Activated CD8-positive, alpha-beta memory T cell treated with anti-CD3 and anti-CD28 coated beads, Interleukin-2, amount 50 U/mL, for 48 hours (primary cell): ENCODE measurements at regions not wholly inside any gene's neighbourhood (a gene's known extent, or its start where the extent isn't known, plus 50 kb on each side); places are given as distances from the start of the nearest gene placed in this dataset.
A peak's percentile ranks its signal among the peaks of the same experiment; 100 is the strongest.

Experiments
- DNase-seq: peaks from one replicate; pipeline ENCODE4 v3.0.0-alpha.2; 2020

DNA sequence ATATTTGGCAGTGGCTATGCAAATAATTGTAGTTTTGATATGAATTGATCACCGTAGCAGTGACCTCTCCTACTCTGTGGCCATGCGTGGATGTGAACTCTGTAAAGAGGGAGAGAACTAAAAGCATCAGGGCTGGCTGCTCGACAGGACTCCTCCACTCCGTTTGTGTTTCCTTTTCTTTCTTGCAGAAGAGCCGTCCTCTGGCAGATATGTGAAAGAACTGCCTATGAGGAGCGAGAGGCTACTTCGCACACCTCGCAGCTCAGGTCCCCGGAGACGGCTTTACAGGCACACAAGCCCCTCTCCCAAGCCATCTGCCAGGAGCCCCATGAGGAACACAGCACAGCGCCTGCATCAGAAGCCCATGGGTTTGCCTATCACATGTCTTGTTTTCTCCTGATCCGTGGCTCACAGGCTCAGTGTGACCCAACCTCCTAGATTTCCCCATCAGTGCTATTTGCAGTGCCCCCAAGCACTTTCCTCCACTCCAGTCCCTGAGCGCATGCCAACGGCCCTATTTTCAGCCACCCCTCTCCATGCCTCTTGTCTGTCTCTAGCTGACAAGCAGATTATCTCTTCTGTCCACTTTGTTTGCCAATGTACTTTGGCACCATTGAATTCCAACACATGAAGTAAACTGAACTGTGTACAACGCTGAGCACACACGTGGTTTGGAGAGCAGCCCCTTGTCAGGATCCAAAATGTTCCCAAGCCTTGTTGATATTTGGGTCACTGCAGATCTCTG lies 164.3 kb upstream of the AKR1E2 start:
- DNase-seq: no peak

DNA sequence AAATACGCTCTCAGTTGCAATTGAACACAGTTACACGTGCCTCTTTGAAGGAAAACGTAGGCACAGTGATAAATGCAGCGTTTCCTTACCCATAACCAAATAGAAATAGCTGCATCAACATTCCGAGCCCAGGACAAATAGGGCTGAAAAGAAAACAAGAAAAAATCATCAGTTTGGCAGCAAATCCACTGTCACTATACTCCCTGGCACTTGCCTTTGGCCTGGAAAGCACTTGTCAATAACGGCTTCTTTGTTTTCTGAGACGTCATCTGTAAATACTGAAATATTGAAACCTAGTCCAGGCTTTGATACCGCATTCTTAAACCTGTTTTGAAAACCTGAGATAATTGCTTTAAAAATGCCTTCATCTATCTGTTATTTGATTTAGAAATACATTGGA lies 167.2 kb upstream of the AKR1E2 start:
- no peak for DNase-seq

DNA sequence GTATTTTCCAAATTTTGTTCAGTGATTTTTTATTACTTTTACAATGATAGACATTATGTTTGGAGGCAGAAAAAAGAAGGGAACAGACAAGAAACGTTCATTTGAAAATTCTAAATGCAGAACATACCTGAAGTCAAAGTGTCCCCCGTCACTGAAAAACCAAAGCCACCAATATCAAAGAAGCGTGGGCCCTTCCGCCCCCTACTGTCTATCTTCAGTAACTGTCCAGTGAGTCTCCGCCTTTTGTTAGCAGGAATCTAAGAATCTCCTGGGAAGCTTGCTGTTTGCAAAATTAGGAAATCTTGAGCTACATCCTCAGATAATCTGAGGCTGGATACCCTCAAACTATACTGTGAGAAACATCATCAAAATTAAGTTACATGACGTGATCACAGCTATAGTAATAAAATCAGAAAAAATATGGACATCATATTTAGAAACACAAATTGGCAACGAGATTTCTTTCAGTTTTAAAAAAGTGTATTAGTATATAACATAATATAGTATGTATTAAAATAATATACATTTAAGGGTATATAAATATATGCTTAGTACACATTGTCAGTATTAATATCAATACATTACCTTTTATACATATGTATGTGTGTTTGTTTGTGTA lies 169.3 kb upstream of the AKR1E2 start:
- no peak for DNase-seq

DNA sequence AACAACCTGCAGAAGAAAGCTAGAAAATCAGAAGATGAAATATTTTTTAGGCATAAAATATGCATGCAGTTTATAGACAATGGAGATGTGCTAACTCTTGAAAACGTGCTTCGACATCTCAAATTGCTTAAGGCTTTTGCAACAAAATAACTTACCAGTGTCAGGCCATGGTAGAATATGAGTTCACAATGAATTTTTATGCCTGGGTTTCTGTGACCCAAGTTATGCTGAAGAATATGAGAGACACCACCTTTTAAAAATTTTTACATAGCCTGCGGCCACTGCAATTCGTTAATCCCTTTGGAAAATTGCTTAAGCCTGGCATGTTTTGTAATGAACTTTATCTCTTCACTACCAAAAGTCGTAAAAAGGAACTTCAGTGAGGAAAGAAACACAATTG lies 170.1 kb upstream of the AKR1E2 start:
- DNase-seq: no peak

DNA sequence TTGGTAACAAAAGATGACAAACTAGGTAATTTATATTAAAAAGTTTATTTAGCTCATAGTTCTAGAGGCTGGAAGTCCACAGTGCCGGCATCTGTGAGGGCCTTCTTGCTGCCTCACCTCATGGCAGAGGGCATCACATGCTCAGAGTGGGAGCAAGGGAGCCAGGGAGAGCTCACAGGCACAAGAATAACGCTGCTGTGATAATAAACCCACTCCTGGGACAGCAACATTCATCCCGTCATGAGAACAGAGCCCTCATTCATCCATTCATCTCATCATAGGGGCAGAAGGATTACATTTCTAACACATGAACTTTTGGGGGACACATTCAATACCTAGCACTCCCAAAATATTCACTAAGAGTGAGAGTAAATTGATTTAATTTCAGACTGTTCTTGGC lies 170.6 kb upstream of the AKR1E2 start:
- no peak for DNase-seq

DNA sequence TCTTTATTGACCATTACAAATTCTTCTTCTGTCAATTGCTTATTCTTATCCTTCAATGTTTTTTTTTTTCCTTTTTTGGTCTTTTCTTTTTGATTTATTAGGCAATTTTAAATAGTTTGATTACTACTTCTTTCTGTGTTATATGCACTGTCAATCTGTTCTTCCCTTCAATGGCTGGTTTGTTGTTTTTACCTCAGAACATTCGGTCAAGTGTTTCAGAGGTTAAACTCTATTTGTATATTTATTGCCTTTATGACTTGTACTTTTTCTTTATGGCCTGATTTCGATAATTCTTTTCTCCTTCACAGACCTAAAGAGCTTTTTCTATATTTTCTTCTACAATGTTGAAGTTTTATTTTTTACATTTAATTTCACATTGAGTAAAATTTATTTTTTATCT lies 171.5 kb upstream of the AKR1E2 start:
- no peak for DNase-seq

DNA sequence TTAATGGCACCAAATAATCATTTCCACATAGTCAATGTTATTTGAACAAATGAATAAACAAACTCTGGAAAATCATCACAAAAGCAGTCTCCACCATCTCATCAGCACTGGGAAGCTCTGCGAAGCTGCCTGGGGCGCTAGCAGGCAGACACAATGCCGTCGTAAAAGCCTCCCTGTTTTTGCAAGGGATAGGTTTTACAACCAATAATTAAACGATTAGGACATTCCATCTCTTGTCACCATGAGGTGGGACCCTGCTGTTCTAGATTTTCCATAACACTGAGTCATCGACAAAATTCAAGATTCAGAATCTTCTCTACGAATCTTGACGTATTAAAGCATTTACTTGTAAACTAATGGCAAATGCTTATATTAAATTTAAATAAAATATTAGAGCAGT lies 172.8 kb upstream of the AKR1E2 start:
- DNase-seq: no peak

DNA sequence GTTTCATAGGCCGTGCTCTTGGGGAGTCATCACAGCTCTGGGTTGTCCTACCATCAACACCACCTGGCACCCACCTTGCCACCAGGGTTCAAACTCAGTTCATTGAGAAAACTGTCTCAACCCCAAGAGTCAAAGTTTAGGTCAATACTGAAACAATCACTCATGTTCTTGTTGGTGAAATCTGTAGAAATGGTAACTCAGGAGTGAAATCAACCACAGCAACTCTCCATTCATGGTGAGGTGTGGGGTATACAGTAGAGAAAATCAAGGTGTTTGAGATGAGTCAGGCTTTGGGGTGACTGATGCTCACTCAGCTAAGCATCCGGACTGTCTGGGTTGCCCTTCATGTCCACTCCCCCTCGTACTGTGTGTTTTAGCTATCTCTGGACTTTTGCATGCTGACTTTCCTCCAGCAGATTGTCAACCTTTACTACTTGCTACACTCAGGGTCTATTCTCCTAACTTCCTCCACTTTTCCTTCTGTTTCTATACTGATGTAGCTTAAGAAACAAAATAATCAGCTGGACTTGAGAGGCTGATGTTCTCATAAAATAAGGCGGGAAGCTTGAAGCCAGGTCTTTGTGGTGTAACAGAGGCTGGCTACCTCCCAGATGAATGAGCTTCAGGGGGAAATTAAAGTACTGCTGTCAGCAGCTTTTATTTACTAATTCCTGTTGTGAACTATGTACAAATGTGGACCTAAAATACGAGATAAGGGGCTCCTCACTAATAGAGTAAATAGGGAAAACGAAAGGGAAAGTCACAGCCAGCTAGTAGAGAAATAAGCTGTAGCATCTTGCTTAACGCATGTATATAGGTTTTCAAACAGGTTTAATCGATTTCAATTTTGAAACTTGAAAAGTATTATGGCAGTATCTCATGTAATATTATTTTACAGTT lies 173.6 kb upstream of the AKR1E2 start:
- peak; percentile 63 for DNase-seq

DNA sequence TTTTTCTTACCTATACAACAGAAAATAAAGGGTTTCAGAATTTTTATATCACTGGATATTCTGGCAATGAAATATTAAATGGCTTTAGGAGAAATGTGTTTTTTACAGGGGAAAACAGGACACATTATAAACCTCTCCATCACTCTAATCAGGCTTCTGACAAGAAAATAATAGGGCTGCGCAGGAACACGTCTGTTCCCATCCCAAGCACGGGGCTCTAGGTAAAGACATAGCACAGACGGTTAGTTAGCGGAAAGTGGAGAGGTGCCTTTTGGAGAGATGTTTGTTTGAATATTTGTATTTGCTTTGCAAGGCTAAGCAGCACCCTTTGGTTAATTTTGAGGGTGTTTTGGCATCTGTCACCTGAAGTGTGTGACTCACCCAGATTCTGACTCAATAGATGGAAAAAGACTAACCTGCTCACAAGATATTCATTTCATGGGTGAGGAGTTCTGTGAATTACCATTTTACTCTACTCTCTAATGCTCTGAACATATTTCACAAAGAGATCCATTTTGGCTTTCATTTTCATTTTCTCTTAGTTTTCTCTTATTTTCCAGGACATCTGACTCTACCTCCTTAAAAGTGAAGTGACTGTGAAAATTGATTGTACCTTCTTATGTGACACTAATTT lies 174.5 kb upstream of the AKR1E2 start:
- DNase-seq: no peak

DNA sequence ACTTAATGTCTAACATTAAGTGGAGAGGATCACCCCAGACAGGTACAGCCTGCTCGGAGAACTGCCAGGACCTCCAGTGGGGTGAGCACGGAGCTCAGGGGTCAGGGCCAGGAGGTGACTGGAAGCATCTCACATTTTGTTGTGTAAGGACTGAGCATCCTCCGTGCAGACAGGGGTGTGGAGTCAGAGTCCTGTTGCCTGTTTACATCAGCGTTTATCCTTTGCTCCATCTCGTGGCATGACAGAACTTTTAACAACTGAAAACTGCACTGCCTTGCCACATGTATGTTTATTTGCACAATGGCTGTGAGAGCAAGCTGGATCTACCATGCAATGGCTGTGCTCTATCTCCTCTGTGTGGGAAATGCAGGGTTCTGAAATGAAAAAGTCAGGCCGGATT lies 175.4 kb upstream of the AKR1E2 start:
- DNase-seq: no peak

DNA sequence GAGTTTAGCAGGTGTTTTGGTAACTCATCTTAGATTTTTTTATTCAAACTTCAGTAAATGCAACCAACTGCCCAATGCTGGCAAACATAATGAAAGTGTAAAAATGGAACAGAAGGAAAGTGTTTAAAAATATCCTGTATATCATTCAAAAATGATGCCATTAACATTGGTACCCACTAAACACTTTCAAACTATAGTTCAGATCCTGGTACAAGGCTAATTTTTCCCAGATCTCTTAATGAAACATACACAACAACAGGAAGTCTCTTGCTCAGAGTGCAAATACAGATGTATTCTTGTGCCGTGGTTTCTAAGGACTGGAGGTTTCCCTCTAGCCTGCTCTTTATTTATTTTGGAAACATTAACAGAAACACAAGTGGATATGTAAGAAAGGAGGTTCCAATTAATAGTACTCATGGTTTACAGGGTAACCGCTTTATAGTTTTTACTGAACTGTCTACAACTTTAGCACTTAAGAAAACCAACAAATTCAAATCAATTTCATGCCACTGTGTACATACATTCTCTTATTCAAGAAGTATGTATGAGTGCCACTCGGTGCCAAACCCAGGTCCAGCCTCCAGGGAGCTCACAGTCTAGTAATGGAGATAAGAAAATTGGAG lies 176.0 kb upstream of the AKR1E2 start:
- DNase-seq: no peak

DNA sequence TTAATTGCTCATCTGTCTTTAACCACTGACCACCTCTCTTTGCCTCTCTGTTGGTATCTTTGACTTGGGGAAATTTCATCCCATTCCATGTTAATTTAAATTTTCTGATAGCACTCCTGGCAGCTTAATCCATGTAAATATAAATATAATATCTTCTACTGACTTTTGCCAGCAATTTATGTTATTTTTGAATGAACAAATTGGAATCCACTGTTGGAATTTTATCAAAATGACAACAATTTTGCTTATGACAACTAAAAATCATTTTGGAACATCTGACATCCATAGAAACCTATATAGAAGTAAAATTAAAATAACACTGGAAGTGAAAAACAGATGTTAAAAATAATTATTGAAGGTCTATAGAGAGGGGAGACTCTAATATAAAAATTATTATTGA lies 176.5 kb upstream of the AKR1E2 start:
- DNase-seq: no peak

DNA sequence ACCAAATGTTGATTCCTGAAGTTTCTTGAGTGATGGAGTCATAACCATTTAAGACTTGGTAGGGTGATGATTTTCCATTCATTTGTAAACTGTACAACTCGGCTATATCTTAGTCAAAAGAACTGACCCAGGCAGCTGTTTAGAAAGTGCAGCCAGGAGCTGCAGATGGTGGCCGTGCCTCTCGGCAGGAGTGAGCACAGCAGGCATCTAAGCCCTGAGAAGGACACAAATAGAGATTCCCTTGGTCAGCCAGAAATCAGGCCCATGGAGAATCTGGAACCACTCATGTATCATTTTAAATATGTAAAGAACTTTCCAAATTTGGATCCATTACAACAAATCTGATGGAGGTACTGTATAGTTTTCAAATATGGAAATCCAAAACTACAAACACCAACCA lies 177.0 kb upstream of the AKR1E2 start:
- DNase-seq: no peak

DNA sequence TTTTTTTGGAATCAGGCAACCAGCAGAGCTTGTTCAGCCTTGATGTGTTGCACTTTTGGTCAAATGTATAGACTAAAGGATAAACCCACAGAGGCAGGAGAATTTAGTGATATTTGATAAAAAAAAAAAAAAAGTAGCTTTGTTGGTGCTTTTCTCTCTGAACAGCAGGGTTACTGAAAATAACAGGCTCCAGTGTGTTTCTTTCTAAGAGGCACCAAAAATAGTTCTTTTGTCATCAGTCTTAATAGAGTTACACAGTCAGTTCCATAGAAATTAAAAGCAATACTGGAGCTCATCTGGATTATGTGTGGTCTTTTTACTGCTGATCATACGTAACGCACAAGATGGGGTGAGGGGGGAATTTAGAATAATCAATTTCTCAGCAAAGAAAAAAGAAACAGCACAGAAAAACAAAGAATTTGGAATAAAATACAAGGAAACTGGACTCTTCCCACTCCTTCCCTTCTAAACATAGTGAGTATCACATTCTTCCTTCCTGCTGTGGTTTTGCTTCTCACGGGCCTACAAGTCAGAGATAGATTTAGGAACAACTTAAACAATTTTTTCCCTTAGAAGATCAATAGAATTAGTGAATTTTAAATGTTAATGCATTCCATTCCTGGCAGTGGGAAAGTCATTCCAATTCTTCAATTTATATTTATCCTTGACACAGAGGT lies 178.8 kb upstream of the AKR1E2 start:
- no peak for DNase-seq

DNA sequence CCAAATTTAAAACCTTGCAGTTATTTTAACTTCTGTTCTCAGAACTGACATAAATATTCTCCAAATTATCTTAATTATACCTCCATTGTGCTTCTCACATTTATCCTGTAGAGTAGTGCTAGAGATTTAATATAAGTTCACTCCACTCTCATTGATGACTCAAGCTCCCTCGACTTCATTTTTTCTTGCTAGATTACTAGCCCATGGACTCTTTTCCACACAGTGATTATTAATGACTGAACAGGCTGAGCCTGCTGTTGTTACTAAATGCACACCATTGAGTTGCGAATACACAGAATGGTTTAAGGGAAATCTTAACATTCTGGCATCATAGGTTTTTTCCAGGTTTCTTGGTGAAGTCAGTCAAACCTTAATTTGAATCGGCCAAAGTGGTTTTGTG lies 179.5 kb upstream of the AKR1E2 start:
- no peak for DNase-seq

DNA sequence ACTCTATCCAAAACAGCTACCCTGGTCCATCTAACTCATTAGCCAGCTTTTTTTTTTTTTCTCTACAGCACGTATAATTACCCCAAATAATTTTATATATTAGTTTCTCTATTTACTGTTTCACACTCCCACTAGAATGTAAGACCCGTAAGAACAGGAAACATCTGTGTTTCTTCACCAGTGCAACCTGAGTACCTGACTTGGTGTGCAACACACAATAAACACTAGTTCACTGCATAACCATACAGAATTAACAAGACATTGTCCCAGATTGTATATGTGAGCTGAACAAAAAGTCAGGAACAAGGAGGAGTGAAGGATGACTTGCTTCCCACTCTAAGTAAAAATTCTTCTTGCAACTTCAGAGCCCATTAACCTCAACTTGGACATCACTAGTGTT lies 180.2 kb upstream of the AKR1E2 start:
- no peak for DNase-seq

DNA sequence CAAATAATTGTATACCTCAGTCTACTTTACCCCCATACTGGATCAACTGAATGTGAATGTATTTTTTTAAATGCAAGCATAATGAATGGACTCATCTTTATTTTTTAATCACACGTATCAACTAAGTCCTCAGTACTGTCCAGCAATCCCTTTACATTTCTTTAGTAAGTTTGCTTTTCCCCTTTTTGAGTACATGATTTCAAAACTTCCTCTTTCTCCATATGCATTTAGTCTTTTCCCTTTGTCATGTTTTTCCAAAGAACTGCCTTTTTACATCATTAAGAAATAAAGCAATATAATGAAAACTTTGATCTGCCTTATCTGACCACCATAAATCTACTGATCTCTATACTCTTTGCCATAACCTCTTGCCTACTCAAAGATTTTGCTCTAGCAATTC lies 182.5 kb upstream of the AKR1E2 start:
- no peak for DNase-seq

DNA sequence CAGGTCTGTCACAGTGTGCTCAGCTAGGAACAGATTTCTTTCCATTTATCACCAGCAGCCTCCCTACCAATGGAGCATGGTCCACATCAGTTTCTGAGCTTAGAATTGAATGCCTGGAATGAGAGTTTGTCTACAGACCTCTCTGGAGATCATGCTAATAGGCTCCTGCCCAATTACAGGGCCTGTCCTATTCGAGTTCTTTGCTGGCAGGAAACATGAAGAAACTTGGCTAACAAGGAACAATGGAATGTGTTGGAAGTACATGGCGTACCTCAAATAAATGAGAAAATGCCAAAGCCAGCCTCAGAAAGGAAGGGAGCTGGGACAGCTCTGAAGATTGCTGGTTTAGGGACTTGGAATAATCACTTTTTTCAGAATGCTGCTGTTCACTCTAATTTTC lies 186.0 kb upstream of the AKR1E2 start:
- DNase-seq: no peak

DNA sequence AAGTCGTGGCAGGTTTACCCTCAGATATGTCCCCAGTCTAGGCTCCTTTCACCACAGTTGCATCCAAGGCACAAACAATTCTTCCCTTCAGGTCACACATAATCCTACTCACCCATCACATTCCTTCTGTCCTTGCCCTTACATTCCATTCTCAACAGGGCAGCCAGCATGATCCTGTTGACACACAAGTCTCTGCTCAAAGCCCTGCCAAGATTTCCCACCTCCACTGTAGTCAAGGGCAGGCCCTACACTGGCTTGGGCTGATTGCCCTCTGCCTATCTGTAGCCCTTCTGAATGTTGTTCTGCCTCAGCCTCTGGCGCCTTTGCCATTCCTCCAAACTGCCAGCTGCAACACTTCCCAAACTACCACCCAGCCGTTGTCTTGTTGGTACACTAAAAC lies 187.9 kb upstream of the AKR1E2 start:
- no peak for DNase-seq

DNA sequence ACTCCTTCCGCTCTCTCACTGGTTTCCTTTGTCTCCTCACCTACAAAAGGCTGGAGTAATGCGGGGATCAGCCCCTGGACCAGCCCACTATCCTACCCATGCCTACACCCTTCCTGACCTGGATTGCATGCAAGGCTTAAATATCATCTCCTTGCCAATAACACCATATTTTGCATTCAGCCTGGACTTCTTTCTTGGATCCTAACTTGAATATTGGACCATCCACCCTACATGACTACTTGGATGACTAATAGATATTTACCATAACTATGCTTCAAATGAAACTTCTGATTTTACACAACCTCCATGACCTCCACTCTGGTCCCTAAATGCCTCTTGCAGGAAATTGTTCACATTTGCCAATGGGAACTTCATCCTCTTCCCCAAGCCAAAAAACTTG lies 188.3 kb upstream of the AKR1E2 start:
- no peak for DNase-seq

DNA sequence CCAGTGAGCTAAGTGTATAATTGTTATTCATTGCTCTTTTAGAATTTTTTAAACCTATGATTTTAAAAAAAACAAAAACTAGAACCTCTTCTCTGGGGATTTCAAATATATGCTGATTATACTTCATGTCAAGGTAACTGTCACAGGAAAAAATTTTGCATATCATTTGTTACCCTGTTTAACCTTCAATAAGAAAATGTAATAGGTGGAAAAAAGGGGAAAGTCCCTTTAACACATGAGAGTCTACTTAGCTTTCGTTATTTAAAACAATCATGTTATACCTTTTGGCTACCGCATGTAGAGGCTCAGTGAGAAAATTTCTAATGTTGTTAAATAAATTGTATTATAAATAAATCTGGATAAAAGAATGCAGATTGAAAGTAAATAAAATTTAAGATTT lies 190.1 kb upstream of the AKR1E2 start:
- DNase-seq: no peak

DNA sequence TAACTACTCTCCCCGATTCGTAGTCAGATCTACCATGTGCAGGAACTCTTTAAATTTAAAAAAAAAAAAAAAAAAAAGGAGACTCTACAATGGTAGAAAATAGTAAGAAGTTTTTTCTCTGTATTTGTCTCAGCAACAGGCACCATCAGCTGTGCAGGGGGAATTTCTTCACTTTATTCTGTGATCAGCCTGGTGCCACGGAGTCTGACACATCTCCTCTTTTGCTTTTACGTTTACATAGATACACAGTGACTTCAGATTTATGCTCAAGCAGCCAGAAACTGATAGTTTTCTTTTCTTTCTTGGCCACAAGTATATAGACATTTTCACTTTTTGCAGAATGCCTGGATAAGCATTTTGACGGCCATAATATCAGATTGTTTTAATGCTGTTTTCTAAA lies 190.6 kb upstream of the AKR1E2 start:
- DNase-seq: no peak

DNA sequence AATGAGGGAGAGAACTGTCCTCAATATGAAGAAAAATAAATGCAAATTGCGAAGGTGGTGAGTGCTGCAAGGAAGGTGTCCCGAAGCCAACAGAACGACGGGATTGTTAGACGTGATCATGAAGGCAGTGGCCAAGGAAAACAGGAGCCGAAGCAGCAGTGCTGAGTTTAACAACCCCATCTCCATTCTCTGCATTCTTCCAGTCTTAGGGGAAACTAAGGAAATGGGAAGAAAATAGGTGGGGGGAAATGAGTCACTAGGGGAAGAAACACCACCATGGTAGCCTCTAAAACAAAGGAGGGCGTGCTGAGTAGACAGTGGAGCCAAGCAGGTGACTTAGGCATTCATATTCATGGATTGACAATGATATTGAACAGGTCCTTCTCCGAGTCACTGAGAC lies 192.2 kb upstream of the AKR1E2 start:
- DNase-seq: no peak
